ENCODE measurements at regions not wholly inside any gene's neighbourhood (a gene's known extent, or its start where the extent isn't known, plus 50 kb on each side); places are given as distances from the start of the nearest gene placed in this dataset.

- H3K79me2 ChIP-seq (ENCODE audit: insufficient read depth, low read depth, low read length): no peaks in the 10 kb centered on the region
- H3K4me2 ChIP-seq (ENCODE audit: low read length): no peak overlapping the region
- no peaks in the 10 kb centered on the region for H3K4me1 ChIP-seq (ENCODE audit: insufficient read depth, low read length, poor library complexity, severe bottlenecking)
- H3K9me2 ChIP-seq (ENCODE audit: insufficient read depth, low read length): no peaks in the 10 kb centered on the region
- H3K36me3 ChIP-seq (ENCODE audit: insufficient read depth, low read length): no peaks in the 10 kb centered on the region
- ChIA-PET CTCF (ENCODE audit: unreplicated experiment) (no interaction called here), POLR2A (no interaction called here)
- H2AFZ ChIP-seq (ENCODE audit: low read length): no peak overlapping the region
- H3K4me3 ChIP-seq (ENCODE audit: low read depth, low read length, poor library complexity, severe bottlenecking): no peak overlapping the region
- BruUV-seq (replicated peaks): no TSS peak
- H4K20me1 ChIP-seq (ENCODE audit: insufficient read depth, low read length): no peaks in the 10 kb centered on the region
- TF ChIP-seq CTCF (conservative IDR thresholded peaks at IDR 0.05; ENCODE audit: low read length): no peak
- no peak for TF ChIP-seq EZH2phosphoT487 (IDR thresholded peaks at IDR 0.05; ENCODE audit: borderline replicate concordance, low read depth, low read length)
- H3K27ac ChIP-seq (ENCODE audit: low read depth, low read length, poor library complexity, severe bottlenecking): no peak overlapping the region
- no peak for DNase-seq (ENCODE audit: low spot score)
- intact Hi-C loops (cut with micrococcal nuclease; ENCODE audit: unreplicated experiment): no loop called here
- no peaks in the 10 kb centered on the region for H3K9me3 ChIP-seq (ENCODE audit: low read length)
Observed at GRCh38 chr4:124437853-124438495, 274.6 kb downstream of the ANKRD50 start.

GRCh38 chr4:124445071-124445470 lies 267.5 kb downstream of the ANKRD50 start:
- Histone ChIP-seq H3K4me3 (ENCODE audit: low read depth, low read length, poor library complexity, severe bottlenecking) (no peak overlapping the region), H3K4me2 (ENCODE audit: low read length) (no peak overlapping the region), H3K9me3 (ENCODE audit: low read length) (no peaks in the 10 kb centered on the region), H3K9me2 (ENCODE audit: insufficient read depth, low read length) (no peaks in the 10 kb centered on the region), H3K27ac (ENCODE audit: low read depth, low read length, poor library complexity, severe bottlenecking) (no peak overlapping the region), H3K36me3 (ENCODE audit: insufficient read depth, low read length) (no peaks in the 10 kb centered on the region), H3K4me1 (ENCODE audit: insufficient read depth, low read length, poor library complexity, severe bottlenecking) (no peaks in the 10 kb centered on the region), H2AFZ (ENCODE audit: low read length) (no peak overlapping the region), H4K20me1 (ENCODE audit: insufficient read depth, low read length) (no peaks in the 10 kb centered on the region), H3K79me2 (ENCODE audit: insufficient read depth, low read depth, low read length) (no peaks in the 10 kb centered on the region)
- no peak for DNase-seq (ENCODE audit: low spot score)
- ChIA-PET CTCF (ENCODE audit: unreplicated experiment) (no interaction called here), POLR2A (no interaction called here)
- TF ChIP-seq CTCF (conservative IDR thresholded peaks at IDR 0.05; ENCODE audit: low read length) (no peak), EZH2phosphoT487 (IDR thresholded peaks at IDR 0.05; ENCODE audit: borderline replicate concordance, low read depth, low read length) (no peak)
- no TSS peak for BruUV-seq (replicated peaks)
- intact Hi-C loops (cut with micrococcal nuclease; ENCODE audit: unreplicated experiment): no loop called here

GRCh38 chr4:124449881-124450280 lies 262.7 kb downstream of the ANKRD50 start:
- POLR2A ChIA-PET: no interaction called here
- no peak overlapping the region for H3K4me2 ChIP-seq (ENCODE audit: low read length)
- no peak overlapping the region for H3K4me3 ChIP-seq (ENCODE audit: low read depth, low read length, poor library complexity, severe bottlenecking)
- no peaks in the 10 kb centered on the region for H4K20me1 ChIP-seq (ENCODE audit: insufficient read depth, low read length)
- H3K27ac ChIP-seq (ENCODE audit: low read depth, low read length, poor library complexity, severe bottlenecking): no peak overlapping the region
- TF ChIP-seq CTCF (conservative IDR thresholded peaks at IDR 0.05; ENCODE audit: low read length): no peak
- TF ChIP-seq EZH2phosphoT487 (IDR thresholded peaks at IDR 0.05; ENCODE audit: borderline replicate concordance, low read depth, low read length): no peak
- CTCF ChIA-PET (ENCODE audit: unreplicated experiment): no interaction called here
- H3K9me2 ChIP-seq (ENCODE audit: insufficient read depth, low read length): no peaks in the 10 kb centered on the region
- no peaks in the 10 kb centered on the region for H3K36me3 ChIP-seq (ENCODE audit: insufficient read depth, low read length)
- H2AFZ ChIP-seq (ENCODE audit: low read length): no peak overlapping the region
- no peaks in the 10 kb centered on the region for H3K79me2 ChIP-seq (ENCODE audit: insufficient read depth, low read depth, low read length)
- no TSS peak for BruUV-seq (replicated peaks)
- intact Hi-C loops (cut with micrococcal nuclease; ENCODE audit: unreplicated experiment): no loop called here
- H3K9me3 ChIP-seq (ENCODE audit: low read length): no peaks in the 10 kb centered on the region
- no peaks in the 10 kb centered on the region for H3K4me1 ChIP-seq (ENCODE audit: insufficient read depth, low read length, poor library complexity, severe bottlenecking)
- no peak for DNase-seq (ENCODE audit: low spot score)

Data from OCI-LY7 (cell line).